GM18868 (cell line): ENCODE measurements at regions not wholly inside any gene's neighbourhood (a gene's known extent, or its start where the extent isn't known, plus 50 kb on each side); places are given as distances from the start of the nearest gene placed in this dataset.

Experiments used
- ATAC-seq: cut with Tn5 transposase; IDR thresholded peaks from one replicate; pipeline ENCODE4 v1.9.1; 2021; ENCODE audit warnings: mild to moderate bottlenecking, moderate library complexity; ENCODE audit not compliant: unreplicated experiment

DNA sequence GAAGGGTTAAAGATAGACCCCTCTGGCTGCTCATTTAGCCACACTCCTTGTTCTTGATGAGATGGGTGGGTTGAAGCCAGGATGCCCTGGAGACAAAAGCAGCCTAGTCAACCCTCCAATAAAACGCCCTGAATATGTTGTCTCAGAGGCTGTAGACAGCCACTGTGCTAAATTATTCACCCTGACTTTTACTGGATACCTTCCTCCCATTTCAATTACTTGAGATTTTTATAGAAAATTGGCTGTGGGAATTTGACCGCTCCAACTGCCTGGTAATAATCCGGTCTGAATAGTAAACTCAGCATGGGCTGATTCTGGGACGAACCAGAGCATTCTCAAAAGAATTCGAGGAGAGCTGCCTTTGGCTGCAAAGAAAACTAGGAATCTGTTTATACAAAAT, 104.2 kb downstream of the SNX18 start:
- ATAC-seq = no peak

DNA sequence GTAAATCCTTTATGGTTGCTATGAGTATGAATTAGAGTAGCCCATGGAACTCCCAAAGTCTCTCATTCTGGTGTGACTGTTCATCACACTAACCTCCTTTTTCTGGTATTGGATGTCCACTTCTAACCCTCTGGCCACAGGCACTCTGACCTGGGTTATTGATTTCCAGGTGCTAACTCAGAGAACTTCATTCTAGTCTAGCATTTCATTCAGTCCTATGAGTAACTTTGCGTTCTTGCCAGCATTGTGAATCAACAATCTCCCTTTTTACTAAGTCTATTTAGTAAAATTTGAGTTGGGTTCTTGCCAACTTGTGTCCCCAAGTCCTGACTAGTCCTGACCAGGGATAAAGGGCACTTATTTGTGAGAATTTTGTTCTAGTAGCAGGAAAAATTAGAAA, 103.5 kb downstream of the SNX18 start:
- ATAC-seq = no peak

GRCh38 chr5:54620141-54620933, 102.8 kb downstream of the SNX18 start:
- no peak for ATAC-seq

- ATAC-seq = no peak
Measured at GRCh38 chr5:54619731-54620130, 102.2 kb downstream of the SNX18 start.

GRCh38 chr5:54616518-54617220, 99.1 kb downstream of the SNX18 start:
- ATAC-seq = no peak

DNA sequence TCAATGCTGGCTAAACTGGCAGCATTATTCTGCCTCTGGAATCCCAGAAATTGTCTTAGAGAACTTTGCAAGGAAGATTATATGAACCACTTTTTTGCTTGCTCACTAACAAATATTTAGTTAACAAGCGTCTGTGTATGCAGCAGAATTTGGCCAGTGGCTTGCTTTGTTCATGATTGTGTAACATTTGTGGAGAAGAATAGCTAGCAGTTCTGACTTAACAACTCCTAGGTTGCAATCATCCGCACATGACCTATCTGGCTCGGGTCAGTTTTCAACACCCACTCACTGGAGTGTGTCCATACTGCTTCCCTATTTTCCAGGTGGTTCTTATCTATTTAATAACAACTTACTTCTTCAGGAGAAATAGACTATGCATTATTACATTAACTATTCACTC, 98.5 kb downstream of the SNX18 start:
- ATAC-seq = no peak

DNA sequence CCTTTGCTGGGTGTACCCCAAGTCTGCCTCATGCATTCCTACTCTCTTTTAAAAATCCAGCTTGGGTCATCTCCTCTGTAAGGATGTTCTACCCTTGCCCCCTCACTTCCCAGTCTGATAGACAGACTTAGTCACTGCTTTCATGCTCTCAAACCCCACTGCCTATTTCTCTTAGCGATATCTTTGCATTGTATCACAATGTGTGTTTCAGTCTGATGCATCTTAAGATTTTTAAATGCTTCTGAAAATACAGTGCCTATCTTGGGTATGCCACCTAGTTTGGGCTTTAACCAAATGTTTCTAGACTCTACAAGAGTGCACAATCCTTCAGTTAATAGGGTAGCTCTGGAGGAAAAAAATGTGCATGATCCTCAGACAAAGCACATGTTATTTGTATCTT, 97.8 kb downstream of the SNX18 start:
- ATAC-seq = no peak

- no peak for ATAC-seq
Measured at GRCh38 chr5:54612711-54613110, 95.2 kb downstream of the SNX18 start.

DNA sequence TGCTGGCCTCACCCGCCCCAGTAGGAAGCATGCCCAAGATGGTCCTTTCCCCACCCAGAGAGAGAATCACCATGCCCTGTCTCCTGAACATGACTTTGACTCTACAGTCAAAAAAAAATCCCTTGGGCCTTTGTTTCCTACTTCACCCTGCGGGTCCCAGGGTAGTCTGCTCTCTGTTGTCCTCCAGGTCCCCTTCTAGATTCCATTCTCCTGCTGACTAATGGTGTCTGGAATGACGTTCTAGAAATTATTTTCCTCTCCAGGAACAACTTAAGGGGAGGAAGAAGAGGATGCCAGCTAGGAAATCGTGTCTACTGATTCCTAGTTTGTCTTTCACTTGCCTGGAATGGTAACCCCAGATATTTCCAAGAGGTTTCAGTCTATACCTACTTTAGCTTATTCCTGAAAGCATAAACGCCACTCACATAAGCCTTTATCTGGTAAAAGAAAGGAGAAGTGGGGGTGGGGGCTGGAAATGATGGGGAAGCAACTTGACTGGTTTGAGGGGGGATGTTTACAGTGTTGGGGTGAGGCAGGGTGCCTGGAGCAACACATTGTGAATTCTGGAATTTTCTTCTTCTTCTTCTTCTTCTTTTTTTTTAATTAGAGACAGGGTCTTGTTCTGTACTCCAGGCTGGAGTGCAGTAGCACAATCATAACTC, 93.9 kb downstream of the SNX18 start:
- ATAC-seq = no peak

DNA sequence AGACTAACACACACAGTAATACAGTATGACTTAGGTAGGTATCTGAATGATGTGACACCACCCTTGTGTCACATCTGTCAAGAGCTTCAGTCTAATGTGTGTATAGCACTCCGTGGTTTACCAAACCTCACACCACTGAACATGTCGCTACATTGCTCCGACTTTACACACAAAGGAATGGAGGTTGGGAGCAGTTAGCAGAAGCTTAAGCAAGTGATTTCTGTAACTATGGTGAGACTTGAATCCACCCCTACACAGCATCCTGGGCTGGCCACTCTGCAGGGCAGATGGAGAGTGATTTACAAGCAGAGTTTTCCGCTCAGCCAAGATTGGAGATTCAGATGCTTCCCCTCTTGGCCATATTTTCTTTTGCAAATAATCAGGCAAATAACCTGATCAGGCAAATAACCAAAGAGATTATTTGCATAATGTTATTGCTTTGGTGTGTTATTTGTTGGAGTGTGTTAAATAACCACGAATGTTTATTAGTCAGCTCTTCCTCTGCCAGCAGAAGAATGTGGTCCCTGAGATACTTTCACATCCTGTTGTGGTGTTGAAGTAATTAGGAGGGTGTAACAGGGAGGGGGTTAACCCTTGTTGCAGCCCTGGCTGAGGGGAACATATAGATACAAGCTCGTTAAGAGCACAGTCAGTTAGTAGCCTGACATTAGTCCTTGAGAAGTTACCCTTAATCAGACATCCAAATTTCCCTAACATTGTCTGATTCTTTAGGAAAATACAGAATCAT, 92.8 kb downstream of the SNX18 start:
- peak; percentile 100 for ATAC-seq

DNA sequence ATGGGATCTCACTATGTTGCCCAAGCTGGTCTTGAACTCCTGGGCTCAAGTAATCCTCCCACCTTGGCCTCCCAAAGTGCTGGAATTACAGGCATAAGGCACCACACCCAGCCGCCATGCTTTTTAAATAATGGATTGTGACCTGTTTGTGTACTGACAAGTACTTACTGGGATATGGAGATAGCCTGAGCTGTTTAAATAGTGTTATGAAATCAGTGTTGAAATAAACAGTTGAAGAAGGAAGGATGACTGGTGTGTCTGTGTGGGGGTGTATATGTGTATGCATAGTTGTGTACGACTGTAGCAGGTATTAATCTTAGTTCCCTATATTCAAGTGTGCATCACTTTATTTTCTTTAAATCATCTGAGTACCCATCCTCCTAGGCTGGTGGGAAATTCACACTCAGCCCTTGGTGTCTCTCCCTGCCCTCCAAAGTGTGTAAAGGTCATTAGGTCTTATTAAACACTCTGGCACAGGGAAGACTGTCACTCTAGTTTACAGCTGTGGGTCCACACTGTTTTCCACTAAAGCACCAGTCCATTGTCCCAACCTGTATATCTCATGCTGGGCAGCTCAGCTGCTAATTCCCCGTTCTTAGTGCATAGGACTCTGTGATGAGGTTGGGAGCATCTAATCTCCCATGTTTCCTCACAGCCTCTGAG, 91.0 kb downstream of the SNX18 start:
- ATAC-seq = no peak

DNA sequence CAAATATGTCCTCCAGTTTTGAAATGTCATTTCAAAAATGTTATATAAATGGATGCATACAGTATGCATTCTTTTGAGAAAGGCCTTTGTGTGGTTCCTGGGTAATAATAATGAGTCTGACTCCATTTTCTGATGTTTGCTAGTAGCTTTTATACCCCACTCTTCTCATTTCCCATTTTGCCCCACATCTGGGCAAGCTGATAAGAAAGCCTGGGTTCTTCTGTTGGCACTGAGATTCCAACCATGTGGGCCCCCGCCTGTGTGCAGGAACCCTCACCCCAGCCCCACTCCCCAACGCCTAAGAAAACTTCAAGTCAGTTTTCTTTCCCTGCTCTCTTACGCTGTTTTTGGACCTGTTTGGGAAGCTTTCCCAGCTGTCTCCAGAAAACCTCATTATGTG, 89.4 kb downstream of the SNX18 start:
- no peak for ATAC-seq

DNA sequence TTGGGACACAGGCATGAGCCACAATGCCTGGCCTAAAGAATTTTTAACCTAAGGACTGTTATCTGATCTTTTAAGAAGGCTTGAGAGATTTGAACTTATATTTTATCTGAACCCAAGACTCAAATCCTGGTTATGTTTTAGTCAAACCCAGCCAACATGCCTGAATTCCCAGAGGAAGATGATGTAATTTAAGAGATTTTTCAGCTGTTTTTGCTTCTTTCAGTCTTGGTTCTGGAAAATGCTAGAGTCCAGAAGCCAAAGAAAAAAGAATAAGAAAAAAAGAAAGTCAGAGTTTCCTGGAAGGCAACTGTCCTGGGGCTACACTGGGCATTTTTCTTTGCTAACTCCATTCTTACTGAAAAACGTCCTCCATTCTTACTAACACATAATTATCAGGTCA, 85.8 kb downstream of the SNX18 start:
- no peak for ATAC-seq

GRCh38 chr5:54602475-54602874, 84.9 kb downstream of the SNX18 start:
- no peak for ATAC-seq

- no peak for ATAC-seq
Measured at GRCh38 chr5:54601411-54602230, 84.1 kb downstream of the SNX18 start.
